NCI-H1417 treated with DMSO at 0.1 percent for 48 hours (cell line): ENCODE measurements at regions not wholly inside any gene's neighbourhood (a gene's known extent, or its start where the extent isn't known, plus 50 kb on each side); places are given as distances from the start of the nearest gene placed in this dataset.
"Not testable (repeated sequence)": the region's sequence is repeated elsewhere in the genome, so short reads cannot be mapped to it uniquely, and the experiment has no call there.

ENCODE experiments used
- DNase-seq: peaks from one replicate; lab custom pipeline; 2025; lab: John Stamatoyannopoulos, UW

DNA sequence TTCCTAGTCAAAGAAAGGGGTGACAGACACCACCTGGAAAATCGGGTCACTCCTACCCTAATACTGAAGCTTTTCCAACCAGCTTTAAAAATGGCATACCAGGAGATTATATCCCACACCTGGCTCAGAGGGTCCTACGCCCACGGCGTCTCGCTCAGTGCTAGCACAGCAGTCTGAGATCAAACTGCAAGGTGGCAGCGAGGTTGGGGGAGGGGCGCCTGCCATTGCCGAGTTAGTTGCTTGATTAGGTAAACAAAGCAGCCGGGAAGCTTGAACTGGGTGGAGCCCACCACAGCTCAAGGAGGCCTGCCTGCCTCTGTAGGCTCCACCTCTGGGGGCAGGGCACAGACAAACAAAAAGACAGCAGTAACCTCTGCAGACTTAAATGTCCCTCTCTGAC lies 127.1 kb downstream of the NXPE2 start:
- not testable (repeated sequence) for DNase-seq

DNA sequence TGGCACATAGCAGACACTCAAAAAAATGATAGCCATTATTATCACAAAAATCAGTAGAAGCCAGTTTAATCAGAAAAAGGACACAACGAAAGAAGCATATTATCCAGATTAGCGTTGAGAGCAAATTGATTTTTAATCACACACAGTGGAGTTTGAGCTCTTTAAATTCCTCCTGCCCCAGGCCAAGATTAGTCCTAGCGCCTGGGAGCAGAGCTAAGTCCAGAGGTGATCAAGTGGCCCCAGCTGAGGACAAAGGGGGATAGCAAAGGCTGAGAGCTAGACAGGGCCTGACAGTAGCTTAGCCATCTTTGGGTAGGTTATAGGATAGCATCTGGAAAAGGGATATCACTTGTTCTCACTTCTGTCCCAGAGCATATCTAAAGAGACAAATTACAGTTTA lies 133.6 kb downstream of the NXPE2 start:
- DNase-seq: no peak

DNA sequence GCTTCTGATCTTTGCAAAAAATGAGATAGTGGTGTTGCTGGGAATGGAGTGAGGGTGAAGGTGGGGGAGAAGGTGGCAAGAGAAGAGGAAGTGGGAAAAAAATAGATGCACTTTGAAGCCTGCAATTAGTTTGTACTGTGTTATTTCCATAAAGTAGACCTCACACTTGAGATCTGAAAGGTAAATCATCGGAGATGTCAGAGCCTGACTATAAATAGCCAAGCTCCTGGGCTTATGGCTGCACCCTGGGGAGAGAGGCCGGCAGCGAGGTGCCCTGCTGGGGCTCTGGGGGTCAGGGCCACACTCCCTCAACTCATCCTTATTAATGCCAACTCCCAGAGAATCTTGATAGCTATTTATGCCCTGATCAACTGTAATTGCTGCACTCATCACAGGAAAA lies 134.4 kb downstream of the NXPE2 start:
- peak; percentile 74 for DNase-seq

DNA sequence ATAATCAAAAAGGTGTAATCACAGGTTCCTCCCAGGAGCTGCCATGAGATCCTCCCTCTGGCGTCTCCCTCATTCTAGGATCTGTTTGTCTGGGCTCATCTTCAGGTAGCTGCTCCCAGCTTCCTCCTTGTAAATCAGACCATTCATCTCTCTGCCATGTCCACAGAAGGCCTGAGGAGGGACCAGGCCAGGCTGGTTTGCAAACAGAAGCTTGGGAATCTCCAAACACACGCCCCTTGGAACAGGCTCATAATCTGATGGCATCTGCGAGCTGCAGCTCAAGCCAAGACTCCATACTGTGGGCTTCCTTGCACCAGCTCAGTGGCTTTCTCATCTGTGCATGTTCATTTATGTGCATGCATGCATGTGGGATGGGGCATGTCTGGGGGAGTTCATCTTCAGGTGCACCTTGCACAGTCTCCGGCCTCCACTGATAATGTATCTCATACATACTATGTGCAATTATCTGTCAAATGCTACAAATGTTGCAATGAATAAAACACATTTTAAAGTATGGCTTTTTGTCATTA lies 134.9 kb downstream of the NXPE2 start:
- DNase-seq: no peak

DNA sequence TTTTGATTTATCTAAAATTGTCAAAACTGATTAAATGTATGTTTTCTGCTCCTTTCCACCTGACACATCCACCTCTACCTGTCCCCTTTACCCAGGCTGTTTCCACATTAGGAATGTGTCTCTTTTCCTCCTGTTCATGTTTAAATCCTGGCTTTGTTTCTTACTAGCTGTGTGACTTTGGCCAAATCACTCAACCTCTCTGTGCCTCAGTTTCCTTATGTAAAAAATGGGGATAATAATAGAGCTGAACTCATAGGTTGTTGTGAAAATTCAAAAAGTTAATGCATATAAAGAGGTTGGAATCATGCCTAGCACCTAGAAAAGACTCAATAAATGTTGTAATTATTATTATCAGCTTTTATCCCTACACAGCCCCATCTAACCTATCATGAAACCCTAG lies 136.8 kb downstream of the NXPE2 start:
- DNase-seq: no peak

DNA sequence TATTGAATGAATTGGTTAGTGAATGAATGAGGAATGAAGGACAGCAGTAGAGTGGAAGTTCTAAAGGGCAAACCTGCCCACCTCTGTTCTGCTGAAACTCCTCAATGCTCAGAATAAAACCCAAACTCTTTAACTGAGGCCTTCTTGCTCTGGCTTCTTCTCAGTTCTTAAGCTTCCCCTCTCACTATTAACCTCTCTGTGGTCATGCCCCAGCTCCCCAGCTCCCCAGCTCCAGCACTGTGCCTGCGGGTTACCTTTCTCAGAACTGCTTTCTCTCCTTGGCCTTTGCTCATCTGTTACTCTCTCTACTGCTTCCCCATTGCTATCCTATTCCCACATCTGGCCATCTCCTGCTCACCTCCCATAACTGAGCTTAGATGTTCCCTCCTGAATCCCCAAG lies 137.4 kb downstream of the NXPE2 start:
- DNase-seq: no peak

DNA sequence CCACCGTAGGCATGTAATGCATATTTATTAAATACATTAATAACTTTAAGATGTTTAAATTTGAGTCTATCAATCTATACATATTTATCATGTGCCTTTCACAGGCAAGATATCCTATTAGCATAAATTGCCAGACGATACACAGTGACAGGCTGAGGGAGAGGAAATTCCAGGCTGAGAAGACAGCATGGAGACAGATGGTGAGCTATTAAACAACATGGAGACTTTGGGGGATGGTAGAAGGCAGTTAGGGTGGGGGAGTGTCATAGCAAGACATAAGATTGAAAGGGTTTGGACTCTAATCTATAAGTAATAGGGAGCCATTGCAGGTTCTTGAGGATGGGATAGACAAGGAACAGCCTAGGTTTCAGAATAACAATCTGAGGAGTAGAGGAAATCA lies 138.5 kb downstream of the NXPE2 start:
- no peak for DNase-seq

DNA sequence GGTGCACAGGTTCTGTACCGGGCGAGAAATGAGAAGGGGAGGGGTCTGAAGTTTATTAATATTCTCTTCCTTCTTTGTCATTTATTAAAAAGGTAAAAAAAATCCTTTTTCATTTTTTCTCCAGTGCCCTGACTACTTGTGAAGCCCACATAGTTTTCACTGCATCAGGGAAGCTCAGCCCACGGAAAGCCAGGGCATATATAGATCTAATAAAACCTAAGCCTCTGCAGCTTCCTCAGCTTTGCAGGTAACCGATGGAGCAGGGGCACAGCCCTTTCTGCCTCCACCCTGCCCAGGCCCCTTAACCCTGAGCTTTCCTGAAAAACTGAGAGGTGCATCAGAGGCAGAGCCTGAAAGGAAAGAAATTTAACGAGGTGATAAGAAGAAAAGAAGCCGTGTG lies 140.1 kb downstream of the NXPE2 start:
- DNase-seq: no peak

DNA sequence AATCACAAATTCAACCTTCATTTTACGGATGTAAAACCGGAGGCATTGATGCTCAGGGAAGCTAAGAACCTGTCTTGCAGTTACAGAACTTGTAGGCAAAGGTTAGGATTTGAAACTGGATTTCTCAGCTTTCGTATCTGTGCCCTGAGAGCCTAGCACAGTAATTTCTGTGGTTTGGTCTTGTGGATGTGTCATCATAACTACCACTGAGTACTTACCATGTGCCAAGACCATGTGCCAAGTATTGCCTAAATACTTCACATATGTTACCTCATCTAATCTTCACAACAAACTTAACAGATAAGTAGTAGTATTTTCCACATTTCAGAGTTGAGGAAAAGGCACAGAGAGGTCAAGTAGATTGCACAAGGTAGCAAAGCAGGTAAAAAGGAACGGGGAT lies 140.7 kb downstream of the NXPE2 start:
- no peak for DNase-seq

DNA sequence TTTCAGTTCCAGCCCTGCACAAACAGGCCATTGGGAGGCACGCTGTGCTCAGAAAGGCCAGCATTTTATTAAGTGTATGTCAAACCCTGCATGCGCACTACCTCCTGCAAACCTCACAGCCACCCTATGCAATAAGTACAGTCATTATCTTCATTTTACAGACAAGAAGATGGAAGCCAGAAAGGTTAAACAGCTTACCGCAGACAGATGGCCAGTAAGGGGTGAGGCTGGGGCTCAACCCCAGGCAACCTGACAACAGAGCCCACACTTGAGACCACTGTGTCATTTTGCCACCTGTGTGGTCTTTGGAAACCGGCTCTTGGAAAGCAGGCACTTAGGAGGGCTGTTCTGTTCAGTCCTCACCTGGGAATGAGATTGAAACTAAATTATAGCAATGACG lies 142.3 kb downstream of the NXPE2 start:
- DNase-seq: no peak

DNA sequence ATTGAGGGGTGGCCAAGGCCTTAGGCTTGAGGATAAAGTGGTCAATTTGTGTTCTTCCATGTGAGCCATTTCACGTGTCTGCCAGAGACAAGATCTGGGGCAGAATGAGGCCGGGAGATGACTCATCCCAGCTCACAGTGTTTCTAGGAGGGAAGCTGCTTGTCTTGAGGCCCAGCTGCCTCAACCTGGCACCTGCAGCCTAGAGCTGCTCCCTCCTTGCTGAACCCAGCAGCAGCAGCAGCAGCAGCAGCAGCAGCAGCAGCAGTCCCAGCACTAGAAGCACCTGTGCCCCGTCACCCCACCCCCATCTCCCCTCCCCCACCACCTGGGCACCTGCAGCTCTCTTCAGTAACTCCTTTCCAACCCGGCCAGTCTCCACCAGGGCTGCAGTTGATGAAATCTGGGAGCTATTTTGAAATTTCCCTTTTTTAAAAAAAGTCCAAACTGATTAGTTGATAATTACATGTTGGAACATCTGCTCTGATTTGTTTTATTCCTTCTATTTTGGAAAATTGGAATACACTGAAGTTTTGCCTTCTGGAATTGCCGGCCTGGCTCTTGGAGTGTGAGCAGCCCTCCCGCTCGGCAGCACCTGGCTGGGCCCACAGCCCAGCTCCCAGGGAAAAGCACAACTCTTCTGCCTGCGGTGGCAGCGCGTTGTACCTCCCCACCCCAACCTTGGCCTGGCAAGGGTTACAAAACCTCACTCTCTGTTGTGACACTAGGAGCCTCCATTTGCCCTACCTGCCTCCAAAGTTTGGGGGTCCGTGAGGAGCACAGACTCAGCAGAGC lies 143.5 kb downstream of the NXPE2 start:
- peak; percentile 38 for DNase-seq

DNA sequence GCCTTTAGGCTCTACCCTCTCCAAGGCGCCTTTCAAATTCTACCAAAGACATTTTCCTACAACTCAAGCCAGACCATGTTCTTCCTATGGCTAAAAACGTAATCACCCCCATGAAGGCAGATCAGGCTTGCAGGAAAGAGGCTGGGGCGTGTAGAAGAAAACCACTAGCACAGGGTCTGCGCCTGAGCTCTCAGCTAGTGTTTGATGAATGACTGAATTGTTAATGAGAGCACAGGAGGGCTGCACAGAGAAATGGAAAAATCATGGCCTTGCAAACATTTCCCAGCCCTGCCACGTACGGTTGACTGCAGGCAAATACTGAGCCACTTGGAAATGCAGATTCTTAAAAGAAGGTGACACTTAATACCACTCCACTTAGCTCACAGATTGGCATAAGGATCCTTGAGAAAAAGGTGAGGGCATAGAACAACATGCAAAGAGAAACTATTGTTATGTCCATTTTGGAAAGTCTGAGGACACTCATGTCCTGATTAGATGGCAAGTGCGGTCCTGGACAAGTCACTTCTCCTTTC lies 148.6 kb downstream of the NXPE2 start:
- no peak for DNase-seq

DNA sequence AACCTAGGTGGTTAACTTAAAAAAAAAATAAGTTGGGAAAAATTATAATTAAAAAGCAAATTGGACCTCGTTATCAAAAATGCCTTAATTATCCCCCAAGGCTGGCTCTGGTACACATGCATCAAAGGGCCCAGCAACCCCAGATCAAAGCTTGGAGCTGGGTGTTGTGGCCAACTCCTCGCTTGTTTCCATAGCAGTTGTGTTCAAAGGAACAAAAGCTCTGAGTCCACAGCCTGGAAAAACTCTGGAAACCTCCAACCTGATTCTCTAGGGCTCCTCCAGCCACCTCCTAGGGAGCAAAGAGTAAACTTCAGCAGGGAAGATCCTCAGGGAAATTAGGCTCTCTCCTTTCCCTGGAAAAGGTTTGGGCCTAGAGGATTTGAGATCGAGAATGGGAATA lies 149.4 kb downstream of the NXPE2 start:
- no peak for DNase-seq

DNA sequence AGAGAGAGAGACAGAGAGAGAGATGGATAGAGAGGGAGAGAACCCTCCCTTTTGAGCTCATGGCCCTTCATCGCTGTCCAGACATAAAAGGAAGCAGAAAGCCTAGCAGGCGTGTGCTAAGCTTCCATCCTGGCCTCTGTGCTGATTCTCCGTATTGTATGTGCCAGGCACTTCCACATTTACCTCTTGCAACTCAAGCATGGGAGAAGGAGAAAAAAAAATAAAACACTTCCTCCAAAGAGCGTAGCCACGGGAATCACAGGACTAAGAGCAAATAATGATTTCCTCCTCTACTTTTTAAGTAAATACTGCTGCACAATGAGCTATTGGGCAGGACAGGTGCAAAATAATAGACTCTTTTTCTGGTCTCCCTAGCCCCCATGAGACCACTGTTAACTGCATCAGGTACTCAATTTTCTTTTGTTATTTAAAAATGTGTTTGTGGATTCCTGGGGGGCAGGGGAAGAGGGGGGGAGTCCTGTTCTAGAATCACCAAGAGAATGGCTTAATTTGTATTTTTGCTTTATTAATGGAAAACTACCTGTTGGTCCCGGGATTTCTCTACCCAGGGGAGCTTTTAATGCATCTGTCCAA lies 154.3 kb downstream of the NXPE2 start:
- peak; percentile 68 for DNase-seq

DNA sequence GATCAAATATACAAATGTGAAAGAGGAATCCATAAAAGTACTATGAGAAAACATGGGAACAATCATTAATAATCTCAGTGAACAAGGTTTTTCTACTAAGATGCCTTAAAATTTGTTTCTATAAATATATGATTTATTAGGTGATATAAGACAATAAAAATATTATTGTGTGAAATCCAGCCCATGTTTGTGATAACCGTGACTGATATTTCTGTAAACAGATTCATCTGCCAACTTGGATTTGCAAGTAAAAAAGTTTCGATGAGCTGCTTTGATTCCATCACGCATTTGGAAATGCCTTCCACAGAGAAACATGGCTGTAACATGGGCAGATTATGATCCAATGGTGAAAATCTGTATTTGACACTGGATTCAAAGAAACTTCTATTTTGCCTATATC lies 157.8 kb downstream of the NXPE2 start:
- DNase-seq: no peak

DNA sequence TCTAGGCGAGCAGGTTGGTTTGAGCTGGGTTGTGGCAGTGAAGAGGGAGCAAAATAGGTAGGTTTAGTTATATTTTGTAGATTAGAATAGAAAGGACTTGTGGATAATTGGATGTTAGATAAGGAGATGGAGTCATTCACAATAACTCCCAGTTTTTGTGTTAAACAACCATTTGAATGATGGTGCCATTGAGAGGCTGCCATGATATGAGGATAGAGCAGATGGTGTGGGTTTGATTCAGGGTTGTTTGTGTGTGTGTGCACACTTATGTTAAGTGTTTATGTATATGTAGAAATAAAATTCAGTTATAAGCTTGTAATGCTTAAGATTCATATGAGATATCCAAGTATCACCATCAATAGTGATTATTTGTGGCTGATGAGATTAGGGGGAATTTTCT lies 166.6 kb downstream of the NXPE2 start:
- DNase-seq: no peak

DNA sequence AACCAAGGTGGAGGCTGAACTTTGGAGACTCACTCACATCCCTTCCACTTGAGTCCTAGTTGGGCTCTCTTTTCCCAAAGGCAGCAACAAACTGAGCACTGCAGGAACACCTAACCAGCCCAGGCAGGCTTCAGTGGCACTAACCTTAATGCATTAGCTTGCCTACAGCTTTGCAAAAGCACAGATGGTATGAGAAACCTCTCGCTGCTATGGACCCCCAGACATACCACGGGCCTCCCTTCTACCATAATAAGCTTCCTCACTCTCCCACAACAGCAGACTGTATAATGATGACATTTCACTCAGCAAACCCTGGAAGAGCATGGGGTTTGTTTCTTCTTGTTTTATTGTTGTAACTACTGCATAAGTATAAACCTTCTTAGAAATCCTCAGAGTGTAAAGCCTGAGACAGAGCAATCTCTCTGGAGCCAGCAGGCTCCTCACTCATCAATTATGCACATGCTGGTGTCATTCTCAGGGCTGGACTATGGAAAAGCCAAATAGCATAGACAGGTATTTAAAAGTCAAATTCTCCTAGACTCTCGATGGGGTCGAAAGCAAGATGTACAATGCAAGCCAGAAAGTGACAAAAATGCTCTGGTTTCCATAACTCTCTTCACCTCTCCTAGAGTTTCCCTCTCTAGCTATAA lies 167.6 kb downstream of the NXPE2 start:
- DNase-seq: no peak

DNA sequence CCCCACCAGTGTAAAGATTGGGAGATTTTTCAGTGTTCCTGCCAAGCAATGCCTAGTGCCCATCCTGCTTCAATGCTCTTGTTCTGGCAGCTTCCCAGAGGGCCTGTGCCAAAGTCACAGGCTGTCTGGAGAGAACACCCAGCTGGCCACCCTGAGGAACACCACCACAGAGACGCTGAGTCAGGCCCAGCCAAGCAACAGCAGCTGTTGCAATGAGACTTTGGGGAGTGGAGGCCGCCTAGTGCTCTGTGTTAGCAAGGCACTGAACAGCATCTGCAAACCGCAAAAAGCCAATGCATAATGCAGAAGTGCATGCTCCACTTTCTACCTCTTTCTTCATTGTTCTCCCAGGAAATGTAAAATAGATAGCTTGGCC lies 168.1 kb downstream of the NXPE2 start:
- no peak for DNase-seq

DNA sequence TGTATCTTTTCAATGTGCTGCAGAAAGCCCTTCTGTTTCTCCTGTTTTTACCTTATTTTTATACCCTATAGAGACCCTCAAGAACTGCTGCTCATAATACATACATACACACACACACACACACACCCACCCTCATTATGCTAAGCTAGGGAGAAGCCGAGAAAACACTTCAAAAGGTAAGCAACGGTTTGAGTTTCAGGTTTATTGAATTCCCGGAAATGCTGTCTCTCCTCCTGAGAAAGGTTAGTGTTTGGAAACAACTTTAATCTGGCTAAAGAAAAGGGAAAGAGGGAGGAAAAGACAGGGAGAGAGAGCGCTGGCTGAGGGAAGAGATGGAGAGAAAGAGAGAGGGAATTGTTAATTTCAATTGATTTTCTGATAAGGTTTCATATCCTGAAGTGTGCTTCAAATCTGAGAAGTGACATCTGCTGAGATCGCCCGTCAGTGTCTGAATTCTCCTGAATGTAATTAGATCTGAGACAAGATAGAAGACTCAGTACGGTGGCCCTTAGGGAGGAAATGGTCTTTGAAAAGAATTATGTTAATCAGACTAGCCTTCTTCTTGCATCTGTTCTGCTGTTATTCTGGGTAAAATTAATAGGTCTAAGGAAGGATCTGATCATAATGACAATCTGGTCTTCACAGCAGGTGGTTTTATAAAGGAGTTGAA lies 169.1 kb downstream of the NXPE2 start:
- DNase-seq: peak; percentile 12

DNA sequence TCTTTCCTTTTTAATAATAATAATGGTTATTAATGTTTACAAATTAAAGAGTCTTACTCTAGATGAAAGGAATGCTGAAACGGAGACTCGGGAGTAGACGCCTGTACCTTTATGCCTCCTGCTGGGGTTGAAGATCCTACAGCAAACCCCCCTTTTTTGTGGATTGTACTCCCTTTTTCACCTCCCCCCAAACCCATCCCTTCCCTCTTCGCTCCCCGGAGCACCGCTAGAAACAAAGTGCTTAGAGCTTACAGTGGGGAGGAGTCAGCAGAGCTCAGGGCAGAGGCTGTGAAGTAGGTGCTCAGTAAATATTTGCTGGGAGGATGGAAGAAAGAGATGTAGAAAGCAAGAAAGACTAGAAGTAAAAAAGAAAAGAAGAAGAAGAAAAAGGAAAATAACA lies 169.7 kb downstream of the NXPE2 start:
- no peak for DNase-seq

DNA sequence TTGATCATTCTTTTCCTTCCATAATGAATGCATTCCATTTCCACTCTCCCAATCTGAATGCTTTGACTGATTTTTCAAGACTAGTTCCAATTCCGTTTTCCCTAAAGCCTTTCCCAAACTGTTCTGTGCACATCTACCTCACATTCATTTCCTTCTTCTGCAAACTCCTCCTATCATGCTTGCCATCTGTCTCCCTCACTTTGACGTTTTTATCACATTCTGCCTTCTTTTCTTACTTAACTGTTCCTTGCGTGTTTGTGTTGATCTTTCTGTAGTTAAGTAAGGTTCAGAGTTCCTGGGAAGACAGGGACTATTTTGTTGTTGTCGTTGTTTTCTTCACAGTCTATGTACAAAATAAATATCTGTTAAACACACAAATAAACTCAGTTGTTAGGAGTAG lies 179.0 kb downstream of the NXPE2 start:
- DNase-seq: no peak

DNA sequence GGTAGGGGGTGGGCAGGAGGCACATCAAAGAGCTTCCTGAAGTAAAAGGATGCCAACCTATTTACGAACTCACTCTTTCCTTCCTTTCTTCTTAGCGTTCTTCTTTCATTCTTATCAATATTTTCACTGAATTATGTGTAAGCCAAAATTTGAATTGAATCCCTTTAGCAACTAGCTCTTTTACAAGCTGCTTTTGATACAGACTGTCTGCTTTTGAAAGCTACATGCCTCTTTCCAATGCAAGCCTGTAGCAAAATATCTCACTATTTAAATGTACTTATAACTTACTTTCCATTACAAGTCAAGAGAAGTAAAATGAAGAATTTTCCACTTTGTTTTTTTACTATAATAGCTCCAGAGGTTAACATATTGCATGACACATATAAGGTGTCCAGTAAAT lies 186.6 kb downstream of the NXPE2 start:
- no peak for DNase-seq

DNA sequence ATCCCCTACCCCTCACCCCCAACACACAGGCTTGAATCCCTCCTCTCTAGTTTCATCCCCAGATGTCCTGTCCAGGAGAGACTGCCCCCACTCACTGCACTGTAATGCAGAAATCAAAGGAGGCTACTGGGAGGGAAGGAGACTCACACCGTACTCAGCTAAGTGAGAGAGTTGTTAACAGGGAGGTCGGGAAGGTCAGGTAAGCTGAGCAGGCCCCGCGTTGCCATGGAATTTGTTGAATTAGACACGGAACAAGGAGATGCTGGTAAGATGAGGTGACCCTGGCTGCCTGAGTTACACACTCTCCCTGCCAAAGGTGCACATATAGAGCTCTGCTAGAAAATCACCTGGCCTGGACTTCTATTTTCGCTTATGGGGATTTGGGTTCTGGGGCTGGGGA lies 197.9 kb downstream of the NXPE2 start:
- no peak for DNase-seq
